Testis (tissue), 2 donors: ENCODE measurements at regions not wholly inside any gene's neighbourhood (a gene's known extent, or its start where the extent isn't known, plus 50 kb on each side); places are given as distances from the start of the nearest gene placed in this dataset.

Source experiments
- POLR2A ChIP-seq: fragments of 450-650 bp; IDR thresholded peaks from one replicate; pipeline ENCODE4 v1.6.1; 2017; ENCODE audit warnings: antibody characterized with exemption, mild to moderate bottlenecking, moderate library complexity
- TF ChIP-seq, protein P1 (sequence below), 3 experiments: fragments of 450-650 bp in 2 of 3; fragments of 200-600 bp in 1 of 3; sonication (generic) in 1 of 3; IDR thresholded peaks; one replicate each; pipeline ENCODE4 v1.5.1; 2016 to 2019; ENCODE audit warnings: antibody characterized with exemption in 3 of 3, mild to moderate bottlenecking in 2 of 3, moderate library complexity in 1 of 3

DNA sequence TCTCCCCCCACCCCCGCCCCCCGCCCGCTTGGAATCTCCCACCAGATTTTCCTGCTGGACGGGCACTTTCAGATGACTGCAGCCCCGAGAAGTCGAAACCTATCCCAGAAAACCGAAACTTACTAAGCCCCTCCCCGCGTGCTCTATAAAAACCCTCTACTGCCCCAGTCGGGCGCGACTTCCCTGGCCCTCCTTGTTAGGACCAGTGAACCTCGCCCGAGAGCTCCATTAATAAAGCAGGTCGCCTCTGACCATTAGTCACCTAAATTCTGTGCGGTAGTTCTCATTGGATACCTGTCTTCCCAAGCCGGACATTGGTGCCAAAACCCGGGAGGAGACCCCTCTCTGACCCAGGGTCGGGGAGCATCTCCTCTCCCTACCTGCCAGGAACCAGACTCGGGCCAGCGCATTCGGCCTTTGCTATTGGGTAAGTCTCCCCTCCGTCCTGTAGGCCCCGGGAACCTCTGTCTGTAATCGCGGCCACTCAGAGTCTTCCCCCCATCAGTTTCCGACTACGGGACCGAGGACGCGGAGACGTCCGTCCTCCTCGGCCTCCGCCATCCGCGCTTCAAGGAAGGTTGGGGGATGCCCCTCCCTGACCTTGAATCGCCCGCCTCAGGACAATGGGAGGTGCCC is 958.0 kb downstream of the RPA4 start:
- TF ChIP-seq POLR2A: no peak
- TF ChIP-seq, protein P1, sequence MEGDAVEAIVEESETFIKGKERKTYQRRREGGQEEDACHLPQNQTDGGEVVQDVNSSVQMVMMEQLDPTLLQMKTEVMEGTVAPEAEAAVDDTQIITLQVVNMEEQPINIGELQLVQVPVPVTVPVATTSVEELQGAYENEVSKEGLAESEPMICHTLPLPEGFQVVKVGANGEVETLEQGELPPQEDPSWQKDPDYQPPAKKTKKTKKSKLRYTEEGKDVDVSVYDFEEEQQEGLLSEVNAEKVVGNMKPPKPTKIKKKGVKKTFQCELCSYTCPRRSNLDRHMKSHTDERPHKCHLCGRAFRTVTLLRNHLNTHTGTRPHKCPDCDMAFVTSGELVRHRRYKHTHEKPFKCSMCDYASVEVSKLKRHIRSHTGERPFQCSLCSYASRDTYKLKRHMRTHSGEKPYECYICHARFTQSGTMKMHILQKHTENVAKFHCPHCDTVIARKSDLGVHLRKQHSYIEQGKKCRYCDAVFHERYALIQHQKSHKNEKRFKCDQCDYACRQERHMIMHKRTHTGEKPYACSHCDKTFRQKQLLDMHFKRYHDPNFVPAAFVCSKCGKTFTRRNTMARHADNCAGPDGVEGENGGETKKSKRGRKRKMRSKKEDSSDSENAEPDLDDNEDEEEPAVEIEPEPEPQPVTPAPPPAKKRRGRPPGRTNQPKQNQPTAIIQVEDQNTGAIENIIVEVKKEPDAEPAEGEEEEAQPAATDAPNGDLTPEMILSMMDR (IDR thresholded peaks at IDR 0.05): no peak
